HG03175 (cell line): ENCODE measurements at regions not wholly inside any gene's neighbourhood (a gene's known extent, or its start where the extent isn't known, plus 50 kb on each side); places are given as distances from the start of the nearest gene placed in this dataset.
"Not testable (repeated sequence)": the region's sequence is repeated elsewhere in the genome, so short reads cannot be mapped to it uniquely, and the experiment has no call there.

Experiments used
- ATAC-seq: cut with Tn5 transposase; IDR thresholded peaks from one replicate; pipeline ENCODE4 v1.9.1; 2021; ENCODE audit warnings: mild to moderate bottlenecking, moderate library complexity; ENCODE audit not compliant: unreplicated experiment

DNA sequence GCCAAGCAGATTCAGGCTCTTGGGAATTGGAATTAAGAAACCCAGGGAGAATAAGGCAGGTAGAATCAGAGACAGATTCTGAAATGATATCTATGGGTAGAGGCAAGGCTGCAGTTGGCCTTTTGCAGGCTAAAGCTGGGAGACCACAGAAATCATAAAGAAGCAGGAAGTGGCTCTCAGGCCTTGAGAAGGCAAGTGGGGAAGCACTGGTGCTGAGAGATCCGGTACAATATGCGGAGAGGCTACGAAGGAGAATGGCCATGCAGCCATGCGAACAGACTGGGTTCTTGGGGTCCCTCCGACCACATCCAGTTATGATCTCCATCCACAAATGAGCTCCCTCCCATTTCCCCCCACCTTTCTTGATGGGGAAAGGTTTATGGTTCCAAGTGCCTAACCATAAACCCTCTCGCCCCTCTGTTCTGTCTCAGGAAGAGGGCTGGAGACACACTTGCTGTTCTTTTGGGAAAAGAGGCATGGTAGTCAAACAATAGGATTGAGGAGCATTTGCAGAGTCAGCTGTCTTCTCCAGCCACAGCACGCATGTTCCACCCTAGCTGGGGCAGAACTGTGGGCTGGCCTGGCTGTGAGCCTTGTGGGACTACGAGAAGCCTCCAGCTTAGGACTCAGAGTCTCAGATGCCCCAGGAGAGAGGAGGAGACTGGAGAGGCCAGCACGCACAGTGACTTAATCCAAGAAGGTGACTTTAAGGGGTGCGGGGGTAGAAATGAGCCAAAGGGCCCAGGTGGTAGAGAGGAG lies 99.6 kb downstream of the RPLP1 start:
- no peak for ATAC-seq

DNA sequence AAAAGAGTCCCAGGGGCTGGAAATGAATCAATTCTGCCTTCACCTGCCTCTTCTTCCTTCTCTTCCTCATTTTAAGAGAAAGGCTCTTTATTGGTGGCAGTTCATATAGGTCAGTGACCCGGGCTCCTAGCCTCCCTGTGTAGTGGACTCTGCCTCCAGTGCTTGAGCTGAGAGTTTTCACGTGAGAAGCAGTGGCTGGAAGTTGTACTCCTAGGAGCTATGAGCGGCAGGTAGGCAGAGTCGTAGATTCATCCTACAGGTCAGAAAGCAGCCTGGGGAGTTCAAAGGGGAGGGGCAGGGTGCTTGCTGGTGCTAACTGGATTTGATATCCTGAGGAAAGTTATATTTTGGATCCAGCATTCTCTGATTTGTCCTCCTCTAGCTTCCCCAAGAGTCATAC lies 101.1 kb downstream of the RPLP1 start:
- no peak for ATAC-seq

DNA sequence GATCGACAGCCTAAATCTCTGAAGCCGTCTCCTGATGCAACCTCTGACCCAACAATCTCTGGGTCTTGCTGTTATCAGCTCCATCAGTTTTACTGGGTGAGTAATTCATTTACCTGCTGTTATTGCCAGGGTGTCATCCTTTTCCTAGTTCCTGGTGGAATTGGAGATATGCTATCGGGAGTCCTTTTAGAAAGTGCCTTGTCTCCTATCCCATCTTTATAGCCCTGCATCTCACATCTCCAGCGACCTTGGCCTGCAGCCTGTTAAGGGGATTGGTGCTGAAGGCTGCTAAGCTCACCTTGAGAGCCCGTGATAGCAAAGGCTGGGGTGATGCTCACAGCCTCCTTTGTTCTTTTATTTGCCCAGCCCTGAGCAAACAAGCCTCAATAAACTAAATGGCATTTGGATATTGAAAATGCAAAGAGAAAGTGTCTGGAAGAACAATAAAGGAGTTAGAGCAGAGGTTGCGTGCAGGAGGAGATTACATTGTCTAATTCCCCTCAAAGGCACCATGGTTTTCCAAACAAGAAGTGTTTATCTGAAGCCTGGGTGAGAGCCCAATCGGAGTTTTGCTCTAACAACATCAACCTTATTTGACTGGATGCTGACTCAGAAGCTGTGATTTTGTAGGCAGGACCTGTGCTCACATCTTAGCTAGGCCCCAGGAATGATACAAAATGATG lies 101.8 kb downstream of the RPLP1 start:
- no peak for ATAC-seq

DNA sequence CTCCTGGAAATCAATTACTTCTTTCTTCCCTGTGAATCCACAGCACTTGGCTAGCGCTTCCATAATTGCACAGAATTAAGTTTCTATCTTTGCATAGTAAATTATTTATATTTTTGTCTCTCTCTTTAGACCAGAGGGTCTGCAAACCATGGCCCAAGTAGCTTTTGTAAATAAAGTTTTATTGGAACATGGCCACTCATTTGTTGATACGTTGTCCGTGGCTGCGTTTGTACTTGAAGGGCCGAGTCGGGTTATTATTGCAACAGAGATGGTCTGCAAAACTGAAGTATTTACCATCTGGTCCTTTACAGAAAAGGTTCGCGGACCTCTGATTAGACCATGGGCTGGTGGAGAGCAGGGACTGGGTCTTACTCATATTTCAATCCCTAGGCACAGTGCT lies 102.5 kb downstream of the RPLP1 start:
- ATAC-seq: no peak

DNA sequence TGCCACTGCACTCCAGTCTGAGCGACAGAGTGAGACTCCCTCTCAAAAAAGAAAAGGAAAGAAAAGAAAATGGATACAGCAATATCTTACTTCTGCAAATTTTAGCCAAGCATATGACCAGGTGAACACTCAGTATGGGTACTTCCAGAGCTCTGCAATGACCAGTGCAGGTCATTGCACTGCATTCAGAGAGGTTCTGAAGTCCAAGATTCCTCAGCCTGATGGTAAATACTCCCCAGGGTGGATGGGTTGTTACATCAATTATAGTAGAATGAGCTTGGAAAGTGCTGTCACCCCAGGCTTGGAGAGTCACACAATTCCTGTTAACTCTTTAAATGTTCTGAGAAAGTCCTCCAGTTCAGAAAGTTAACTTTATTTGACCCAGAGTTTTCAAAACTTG lies 103.7 kb downstream of the RPLP1 start:
- ATAC-seq: no peak

DNA sequence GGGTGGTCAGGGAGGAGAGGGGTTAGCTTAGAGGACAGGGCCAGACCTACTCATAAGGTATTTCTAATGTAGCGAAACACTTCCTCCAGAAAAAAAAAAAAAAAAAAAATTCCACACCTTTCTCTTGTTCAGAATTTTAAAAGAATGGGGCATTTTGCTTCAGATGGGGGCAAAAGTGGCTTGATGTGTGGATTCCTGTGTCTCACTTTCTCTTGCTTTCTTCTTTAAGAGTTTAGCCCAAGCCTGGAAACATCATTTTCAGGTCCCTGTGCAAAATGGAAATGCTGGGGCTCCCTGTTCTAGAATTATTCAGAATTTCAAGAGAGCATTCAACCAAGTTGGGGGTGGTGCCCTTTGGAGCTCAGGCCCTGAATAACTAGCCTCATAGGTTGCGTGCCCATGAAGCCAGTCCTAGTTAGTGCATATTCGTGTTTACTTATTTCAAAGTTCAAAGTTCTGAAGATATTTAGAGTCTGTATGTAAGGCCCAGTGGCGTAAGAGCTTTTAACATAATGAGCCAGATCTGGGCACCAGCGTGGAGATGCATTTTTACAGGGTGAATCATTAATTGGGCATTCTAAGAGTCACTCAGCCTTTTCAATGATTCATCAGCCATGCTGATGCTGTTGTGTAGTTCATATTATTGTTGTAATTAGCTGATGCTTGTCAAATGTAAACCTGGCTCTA lies 104.5 kb downstream of the RPLP1 start:
- no peak for ATAC-seq

DNA sequence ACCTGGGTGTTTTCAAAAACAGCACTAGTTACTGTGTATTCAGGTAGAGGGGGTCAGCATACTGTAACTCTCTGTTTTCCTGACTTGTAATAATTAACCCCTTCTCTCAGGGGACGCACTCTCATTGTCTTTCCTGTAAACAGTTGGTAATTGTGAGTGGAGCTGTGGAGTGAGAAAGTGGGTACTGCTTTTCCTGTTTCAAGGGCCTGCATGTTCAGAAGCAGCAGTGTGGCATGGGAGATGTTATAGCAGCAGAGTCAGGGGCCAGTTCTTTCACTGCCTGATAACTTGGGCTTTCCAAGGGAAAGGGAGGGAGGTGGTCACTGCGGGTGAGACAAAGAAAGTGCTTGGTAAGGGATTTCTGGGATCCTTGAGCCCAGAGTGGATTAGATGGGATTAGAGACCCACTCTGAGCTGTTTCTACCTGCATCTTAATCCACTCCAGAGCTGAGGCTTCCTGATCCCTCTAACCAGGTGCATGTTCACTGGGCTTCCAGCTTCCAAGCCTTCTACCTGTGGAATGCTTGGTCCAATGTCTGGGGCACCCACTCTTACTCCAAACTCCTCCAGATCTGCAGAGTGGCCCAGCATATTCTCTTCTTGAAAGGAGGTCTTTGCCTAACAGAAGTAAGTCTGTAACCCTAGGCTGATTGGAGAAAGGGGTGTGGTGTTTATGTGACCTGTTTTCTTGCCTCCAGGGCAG lies 105.2 kb downstream of the RPLP1 start:
- ATAC-seq: no peak

DNA sequence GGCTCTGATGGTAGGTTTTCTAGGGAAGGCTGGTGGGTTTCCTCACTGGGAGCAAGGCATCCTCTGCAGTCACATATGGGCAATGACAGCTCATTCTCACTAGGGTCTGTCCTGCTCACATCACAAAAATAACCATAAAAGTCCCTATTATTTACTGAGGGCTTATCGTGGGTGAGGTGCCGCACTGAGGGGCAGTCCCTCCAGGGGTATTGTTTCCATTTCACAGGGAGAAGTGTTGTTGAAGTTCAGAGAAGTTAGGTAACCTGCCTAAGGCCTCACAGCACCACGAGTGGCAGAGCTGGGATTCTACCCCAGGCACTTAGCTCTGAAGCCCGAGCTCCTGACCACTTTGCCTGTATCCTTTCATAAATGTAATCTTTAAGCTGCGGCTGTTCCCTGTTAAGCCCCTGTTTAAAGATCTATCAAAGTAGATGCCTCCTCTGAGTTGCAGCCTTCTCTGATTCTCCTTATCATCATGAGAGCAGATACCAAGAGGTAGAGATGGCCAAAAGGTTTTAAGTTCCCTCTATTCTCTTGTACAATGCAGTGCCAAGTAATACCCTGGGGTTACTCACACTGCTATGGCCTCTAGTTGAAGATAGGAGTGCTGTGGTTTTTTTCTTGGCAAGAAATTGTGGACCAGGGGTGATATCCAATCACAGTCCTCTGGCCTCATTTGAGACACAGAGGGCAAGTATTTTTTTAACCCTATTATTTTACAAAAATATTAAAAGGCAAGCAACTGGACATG lies 107.0 kb downstream of the RPLP1 start:
- ATAC-seq: no peak

DNA sequence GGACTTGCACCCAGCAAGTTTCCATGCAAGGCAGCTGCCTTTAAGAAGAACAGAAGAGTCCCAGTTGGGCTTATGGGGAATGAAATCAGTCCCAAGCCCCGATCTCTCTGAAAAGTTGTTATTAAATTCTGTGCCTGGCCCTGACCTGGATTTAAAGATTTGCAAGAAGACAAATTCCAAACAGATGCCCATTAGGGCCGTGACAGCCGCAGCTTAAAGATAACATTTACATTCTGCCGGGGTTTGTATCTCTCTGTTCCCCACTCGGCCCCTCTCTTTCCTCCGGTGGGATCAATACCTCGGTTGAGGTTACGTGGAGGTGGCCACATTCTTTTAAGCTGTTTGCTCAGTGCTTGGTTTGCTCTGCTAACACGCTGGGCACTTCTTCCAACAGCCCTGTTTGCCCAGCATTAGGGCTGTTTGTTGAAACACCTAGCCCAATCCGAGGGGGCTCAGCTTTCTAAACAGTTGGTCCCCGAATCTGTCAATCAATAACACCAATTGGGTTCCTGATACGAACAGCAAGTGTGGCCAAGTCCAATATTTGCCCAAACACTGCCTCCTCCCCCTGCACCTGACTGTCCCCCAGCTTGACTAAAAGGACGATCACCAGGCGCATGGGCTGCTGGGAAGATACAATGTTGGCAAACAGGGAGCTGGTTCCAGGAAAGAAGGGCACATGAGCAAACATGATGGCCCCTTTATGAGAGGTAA lies 108.6 kb downstream of the RPLP1 start:
- no peak for ATAC-seq

DNA sequence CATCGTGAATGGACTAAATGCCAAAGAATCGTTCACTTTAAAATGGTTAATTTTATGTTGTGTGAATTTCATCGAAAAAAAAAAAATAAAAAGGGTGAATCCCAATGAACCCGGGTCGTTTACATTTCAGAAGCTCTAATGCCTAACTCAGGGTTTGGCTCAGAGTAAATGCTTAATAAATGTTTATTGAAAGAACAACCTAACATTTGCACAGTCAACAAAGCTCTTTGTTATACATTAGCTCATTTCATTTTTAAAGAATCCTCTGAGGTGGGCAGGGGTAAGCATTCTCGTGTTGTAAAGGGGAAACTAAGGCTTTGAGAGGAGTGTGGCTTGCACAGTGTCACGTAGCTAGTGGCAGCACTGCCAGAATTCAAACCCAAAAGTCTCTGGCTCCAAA lies 109.5 kb downstream of the RPLP1 start:
- no peak for ATAC-seq

DNA sequence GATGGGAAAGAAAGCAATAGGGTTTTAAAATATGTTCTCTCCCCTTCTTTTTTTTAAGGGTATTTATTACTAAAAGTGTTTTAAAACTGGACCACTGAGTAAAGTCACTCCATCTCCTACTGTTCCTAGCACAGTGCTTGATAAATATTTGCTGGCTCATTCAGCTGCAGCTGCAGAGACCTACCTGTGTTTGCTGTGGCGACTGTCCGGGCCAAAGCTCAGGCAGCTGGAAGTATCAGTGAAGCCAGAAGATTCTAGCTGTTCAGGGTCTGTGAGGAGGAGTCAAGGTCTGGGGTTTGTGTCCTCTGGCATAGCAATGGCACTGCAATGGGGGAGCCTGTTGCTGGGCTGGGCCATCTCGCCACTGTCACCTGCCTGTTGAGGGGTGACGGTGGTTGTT lies 109.9 kb downstream of the RPLP1 start:
- no peak for ATAC-seq

DNA sequence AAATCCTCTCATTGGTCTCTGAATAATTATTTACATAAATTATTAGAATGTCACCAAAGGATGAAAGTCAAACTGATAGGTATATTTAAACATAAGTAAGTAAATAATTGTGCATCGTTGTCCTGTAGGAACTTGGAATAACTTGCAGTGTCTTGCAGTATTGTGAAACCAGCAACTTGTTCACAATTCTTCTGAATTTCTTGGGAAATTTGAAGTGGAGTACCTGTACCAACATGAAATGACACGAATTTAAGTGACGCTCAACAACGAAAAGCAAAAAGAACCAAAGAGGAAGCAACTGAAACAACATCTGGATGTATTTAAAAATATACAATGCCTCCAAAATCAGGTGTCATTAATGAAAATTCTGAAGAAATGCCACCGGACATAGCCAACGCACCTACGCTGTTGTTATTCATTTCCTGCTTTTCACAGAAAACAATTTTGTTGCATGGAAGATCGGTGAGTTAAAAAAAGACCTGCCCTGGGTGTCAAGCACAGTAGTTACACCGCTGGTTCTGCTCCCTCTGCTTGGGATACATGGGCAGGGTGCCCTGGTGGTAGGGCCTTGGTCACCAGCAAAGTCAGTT lies 112.5 kb downstream of the RPLP1 start:
- no peak for ATAC-seq

DNA sequence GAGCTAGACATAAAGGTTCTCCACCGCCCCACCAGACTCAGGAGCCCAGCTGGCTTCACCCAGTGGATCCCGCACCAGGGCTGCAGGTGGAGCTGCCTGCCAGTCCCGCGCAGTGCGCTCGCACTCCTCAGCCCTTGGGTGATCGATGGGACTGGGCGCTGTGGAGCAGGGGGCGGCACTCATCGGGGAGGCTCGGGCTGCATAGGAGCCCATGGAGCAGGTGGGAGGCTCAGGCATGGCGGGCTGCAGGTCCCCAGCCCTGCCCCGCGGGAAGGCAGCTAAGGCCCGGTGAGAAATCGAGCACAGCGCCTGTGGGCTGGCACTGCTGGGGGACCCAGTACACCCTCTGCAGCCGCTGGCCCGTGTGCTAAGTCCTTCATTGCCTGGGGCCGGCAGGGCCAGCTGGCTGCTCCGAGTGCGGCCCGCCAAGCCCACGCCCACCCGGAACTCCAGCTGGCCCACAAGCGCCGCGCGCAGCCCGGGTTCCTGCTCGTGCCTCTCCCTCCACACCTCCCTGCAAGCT lies 114.7 kb downstream of the RPLP1 start:
- ATAC-seq: not testable (repeated sequence)

DNA sequence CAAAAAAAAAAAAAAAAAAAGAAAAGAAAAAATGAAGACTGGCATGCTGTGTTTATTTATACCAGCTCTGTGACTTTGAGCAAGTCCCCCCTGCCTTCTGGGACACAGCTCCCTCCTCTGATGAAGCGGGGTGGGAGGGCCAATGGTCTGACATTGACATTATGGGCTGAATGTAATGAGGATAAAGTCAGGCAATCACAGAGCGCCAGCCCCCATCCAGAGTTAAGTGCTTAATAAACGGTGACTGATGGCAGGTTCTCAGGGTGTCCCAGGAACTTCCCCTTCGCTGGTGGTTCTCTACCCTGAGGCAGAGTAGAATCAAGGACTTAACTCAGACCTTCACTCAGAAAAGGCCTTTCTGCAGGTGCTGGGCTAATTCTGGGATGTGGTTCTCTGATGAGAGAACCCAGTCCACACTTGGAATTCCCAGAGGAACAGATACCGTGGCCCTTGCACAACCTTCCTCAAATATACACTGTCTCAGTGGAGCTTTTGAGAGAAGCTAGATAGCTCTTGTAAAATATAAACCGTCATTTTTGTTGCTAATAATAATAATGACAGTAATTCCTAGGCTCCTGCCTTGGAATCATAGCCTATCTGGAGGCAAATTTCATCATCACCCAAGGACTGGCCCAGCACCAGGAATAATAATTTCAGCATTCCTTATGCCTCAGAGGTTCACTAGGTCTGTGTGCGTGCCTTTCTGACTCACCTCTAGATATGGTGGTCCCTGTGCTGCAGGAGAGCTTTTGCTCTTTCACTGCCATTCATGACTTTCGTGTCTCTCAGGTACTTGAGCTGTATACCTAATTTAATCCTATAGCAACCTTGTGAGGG lies 115.8 kb downstream of the RPLP1 start:
- ATAC-seq: no peak

DNA sequence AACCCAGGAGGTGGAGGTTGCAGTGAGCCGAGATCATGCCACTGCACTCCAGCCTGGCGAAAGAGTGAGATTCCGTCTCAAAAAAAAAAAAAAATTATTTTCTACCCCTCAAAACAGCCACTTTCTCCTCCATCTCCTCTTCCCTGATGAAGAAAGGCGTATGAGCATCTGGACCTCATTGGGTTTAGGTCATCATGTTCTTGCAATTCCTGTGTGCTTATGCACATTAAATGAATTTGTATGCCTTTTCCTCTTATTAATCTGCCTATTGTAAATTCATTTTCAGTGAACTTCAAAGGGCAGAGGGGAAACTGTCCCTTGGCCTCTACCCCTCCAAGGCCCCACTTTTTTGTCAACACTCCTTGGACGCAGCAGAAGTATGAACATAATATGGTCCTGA lies 117.8 kb downstream of the RPLP1 start:
- no peak for ATAC-seq

DNA sequence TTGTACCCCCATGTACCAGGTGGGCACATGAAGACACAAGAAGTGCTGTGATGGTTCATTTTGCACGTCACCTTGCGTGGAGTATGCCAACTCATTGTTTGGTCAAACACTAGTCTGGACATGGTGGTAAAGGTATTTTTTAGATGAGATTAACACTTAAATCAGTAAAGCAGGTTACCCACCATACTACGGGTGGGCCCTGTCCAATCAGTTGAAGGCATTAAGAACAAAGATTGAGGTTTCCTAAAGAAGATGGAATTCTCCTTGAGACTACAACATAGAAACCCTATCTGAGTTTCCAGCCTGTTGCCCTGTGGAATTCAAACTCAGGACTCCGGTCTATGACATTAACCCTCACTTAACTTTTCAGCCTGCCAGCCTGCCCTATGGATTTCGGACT lies 118.4 kb downstream of the RPLP1 start:
- ATAC-seq: no peak

DNA sequence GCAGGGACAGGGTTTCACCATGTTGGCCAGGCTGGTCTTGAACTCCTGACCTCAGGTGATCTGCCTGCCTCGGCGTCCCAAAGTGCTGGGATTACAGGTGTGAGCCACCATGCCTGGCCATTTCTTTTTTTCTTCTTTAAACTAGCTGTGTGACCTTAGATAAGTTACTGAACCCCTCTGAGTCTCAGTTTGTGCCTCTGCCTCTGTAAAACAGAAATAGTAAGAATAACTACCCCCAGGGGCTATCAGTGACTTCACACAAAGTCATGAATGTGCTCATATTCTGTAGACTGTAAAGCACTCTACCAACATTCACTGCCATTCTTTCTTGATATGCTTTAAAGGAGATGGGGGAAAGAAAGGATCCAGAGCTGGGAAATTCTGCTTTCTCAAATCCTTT lies 120.7 kb downstream of the RPLP1 start:
- not testable (repeated sequence) for ATAC-seq

DNA sequence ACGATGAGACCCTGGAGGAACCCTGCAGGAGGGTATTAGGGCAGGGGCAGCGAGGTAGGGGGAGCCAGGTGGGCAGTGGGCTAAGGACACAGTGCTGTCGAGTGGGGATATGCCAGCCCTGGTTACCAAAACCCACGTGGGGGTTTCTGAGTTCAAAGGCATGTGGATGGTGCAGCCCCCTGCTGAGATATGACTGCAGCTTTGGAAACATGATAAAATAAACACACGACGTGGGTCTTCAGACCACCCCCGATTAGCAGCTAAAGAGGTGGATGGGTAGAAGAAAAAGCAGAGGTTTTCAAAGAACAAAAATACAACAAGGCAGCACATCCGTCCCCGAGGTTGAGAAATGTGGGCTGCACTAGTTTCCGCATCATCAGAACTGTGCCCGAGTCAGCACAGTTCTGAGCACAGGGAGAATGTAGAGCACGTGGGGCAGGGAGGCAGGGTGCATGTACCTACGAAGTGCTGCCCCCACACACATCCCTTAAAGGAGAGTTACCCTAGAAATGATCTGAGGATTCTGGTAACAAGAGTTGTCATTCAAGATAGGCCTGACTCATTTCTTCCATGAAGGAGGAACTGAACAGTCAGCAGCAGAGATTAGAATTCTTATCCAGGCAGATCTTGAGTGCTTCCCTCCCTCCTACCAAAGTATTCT lies 121.3 kb downstream of the RPLP1 start:
- ATAC-seq: no peak
